Vagina (tissue), 2 donors: ENCODE measurements at regions not wholly inside any gene's neighbourhood (a gene's known extent, or its start where the extent isn't known, plus 50 kb on each side); places are given as distances from the start of the nearest gene placed in this dataset. TPM values are rescaled to one million over a fixed set of nuclear protein-coding genes. Genes with fewer than 3 reads are reported as not detected.
A peak's percentile ranks its signal among the peaks of the same experiment; 100 is the strongest.

Source experiments
- DNase-seq, 2 donors: peaks; one replicate each; pipeline ENCODE4 v3.0.0-alpha.2; 2017; ENCODE audit errors: extremely low spot score in 2 of 2
- H3K27ac ChIP-seq: fragments of 200-600 bp; sonication (generic); one replicate; pipeline ENCODE4 v1.5.1; 2019
- H3K27me3 ChIP-seq: fragments of 200-600 bp; sonication (generic); one replicate; pipeline ENCODE4 v1.5.1; 2019
- H3K36me3 ChIP-seq, 2 donors: fragments of 200-600 bp; sonication (generic); one replicate each; pipeline ENCODE4 v1.5.1; 2017 to 2019
- H3K4me1 ChIP-seq: fragments of 200-600 bp; sonication (generic); one replicate; pipeline ENCODE4 v1.5.1; 2019
- H3K4me3 ChIP-seq, 2 donors: fragments of 200-600 bp; sonication (generic); 1 replicate in 1 of 2; 2 replicates in 1 of 2; pipeline ENCODE4 v1.5.1; 2016 to 2019
- H3K9me3 ChIP-seq: fragments of 200-600 bp; sonication (generic); one replicate; pipeline ENCODE4 v1.5.1; 2019
- POLR2A ChIP-seq, 2 donors: fragments of 450-650 bp; IDR thresholded peaks; one replicate each; pipeline ENCODE4 v1.6.1; 2017; ENCODE audit warnings: antibody characterized with exemption in 2 of 2, mild to moderate bottlenecking in 2 of 2, moderate library complexity in 2 of 2
- POLR2AphosphoS5 ChIP-seq, 2 donors: sonication (generic); formaldehyde crosslinking; IDR thresholded peaks; one replicate each; pipeline ENCODE4 v1.9.0; 2017; ENCODE audit warnings: antibody characterized with exemption in 2 of 2, mild to moderate bottlenecking in 2 of 2, low read depth in 1 of 2; ENCODE audit not compliant: insufficient read depth in 1 of 2
- intact Hi-C: fragments of 100-400 bp; cut with DNase I; formaldehyde crosslinking; loops from one replicate; pipeline ENCODE4 v1.15.1; 2023
- small RNA-seq: library from RNA; depleted of rRNA; stranded (forward); fragments of <200 nt; gene quantifications from one replicate; pipeline ENCODE3, GENCODE V24; 2016
- TF ChIP-seq, protein P1 (sequence below), 3 experiments: fragments of 450-650 bp in 2 of 3; fragments of 200-600 bp in 1 of 3; sonication (generic) in 1 of 3; IDR thresholded peaks; one replicate each; pipeline ENCODE4 v1.5.1; 2017 to 2019; ENCODE audit warnings: antibody characterized with exemption in 3 of 3, mild to moderate bottlenecking in 2 of 3, moderate library complexity in 2 of 3

DNA sequence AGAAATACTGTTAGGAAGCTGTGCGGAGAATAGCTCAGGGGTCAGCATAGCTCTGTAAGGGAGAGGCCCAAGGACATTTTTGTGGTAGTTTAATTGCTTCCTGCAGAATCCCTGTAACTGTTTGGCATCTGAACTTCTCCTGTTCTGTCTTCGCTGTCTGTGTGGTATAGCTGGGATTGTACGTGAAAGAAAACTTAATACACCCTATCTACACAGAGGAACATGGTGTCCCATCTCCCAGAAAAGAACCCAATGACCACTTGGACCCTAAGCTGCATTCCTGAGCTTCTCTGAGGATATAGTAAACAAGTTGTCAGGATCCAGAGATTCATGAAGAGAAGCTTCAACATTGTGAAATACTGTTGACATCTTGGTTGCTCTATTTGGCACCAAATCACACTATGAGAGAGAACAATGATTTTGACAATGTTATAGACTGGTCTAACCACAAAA, 81.3 kb downstream of the CDC42EP3 start:
- DNase-seq, result peak in 1 of 2 donors; percentile 93
- intact Hi-C loops, result no loop called here

More for the DNA sequence above, 81.3 kb downstream of the CDC42EP3 start:
- TF ChIP-seq, protein P1, sequence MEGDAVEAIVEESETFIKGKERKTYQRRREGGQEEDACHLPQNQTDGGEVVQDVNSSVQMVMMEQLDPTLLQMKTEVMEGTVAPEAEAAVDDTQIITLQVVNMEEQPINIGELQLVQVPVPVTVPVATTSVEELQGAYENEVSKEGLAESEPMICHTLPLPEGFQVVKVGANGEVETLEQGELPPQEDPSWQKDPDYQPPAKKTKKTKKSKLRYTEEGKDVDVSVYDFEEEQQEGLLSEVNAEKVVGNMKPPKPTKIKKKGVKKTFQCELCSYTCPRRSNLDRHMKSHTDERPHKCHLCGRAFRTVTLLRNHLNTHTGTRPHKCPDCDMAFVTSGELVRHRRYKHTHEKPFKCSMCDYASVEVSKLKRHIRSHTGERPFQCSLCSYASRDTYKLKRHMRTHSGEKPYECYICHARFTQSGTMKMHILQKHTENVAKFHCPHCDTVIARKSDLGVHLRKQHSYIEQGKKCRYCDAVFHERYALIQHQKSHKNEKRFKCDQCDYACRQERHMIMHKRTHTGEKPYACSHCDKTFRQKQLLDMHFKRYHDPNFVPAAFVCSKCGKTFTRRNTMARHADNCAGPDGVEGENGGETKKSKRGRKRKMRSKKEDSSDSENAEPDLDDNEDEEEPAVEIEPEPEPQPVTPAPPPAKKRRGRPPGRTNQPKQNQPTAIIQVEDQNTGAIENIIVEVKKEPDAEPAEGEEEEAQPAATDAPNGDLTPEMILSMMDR (IDR thresholded peaks at IDR 0.05), result no peak
- TF ChIP-seq POLR2A (IDR thresholded peaks at IDR 0.05), result no peak
- TF ChIP-seq POLR2AphosphoS5 (IDR thresholded peaks at IDR 0.05; ENCODE audit: insufficient read depth in 1 of 2, low read depth in 1 of 2), result peak; percentile 40 to 77
- Histone ChIP-seq H3K4me3 (no peak overlapping the region), H3K9me3 (no peaks in the 10 kb centered on the region), H3K36me3 (no peaks in the 10 kb centered on the region), H3K27me3 (no peaks in the 10 kb centered on the region), H3K4me1 (peaks cover 50% of the 10 kb centered on the region), H3K27ac (peak overlapping the region; percentile 24)

Small RNA genes lying in the stretch of these regions (small RNA-seq; reads per million reads assigned to genes)
- not detected for gene RNU6-1116P
